Panc1 (cell line): ENCODE measurements at regions not wholly inside any gene's neighbourhood (a gene's known extent, or its start where the extent isn't known, plus 50 kb on each side); places are given as distances from the start of the nearest gene placed in this dataset.

Experiments used
- POLR2AphosphoS5 ChIP-seq: IDR thresholded peaks from 2 replicates; pipeline ENCODE4 v1.6.1; 2012; ENCODE audit warnings: mild to moderate bottlenecking, low read depth, low read length, moderate library complexity
- REST ChIP-seq, 2 experiments: IDR thresholded peaks; 2 replicates each; pipeline ENCODE4 v1.6.1; 2011 to 2012; ENCODE audit warnings: low read depth in 2 of 2, control low read depth in 1 of 2, low read length in 1 of 2, mild to moderate bottlenecking in 1 of 2, moderate library complexity in 1 of 2; ENCODE audit not compliant: insufficient read depth in 1 of 2
- TF ChIP-seq, protein P1 (sequence below): fragments of 450-650 bp; IDR thresholded peaks from 2 replicates; pipeline ENCODE4 v1.5.1; 2017; ENCODE audit warnings: mild to moderate bottlenecking

DNA sequence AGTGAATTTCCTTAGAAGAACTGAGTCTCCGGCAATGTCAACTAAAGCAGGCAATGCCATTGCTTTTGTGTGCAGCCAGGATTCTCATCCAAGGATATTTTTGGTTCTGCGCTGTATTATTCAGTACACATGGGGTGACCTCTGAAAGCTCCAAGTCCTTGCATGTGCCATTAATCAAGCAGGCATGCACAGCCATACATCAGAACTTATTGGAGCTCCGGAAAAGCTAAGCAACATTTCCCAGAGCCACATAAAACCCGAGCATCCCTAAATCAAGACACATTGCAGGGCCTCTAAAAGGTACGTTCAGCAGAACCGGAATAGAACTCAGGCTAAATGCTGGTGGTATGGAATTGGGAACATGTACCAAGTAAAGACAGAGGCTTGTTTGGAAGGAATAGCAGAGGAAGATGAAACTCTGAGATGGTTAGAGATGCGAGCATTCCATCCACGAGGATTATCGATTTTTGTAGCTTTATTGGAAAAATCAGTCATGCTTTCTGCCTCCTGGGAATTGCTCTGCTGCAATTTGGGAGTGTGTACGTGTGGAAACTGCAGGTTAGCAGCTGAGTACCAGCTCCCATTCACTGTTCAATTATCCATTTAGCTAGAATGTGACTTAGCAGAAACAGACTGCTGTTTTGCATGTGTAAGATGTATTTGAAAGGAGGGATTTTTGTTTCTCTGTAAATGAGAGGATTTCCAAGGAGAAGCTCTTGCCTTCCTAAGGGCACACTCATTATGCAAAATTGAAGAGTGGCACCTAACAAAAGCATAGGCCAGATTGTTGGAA is 143.7 kb upstream of the WWC1 start:
- TF ChIP-seq POLR2AphosphoS5 (no peak), REST (IDR thresholded peaks at IDR 0.05; ENCODE audit: insufficient read depth in 1 of 2, low read depth in 2 of 2, low read length in 1 of 2) (no peak)
- TF ChIP-seq, protein P1, sequence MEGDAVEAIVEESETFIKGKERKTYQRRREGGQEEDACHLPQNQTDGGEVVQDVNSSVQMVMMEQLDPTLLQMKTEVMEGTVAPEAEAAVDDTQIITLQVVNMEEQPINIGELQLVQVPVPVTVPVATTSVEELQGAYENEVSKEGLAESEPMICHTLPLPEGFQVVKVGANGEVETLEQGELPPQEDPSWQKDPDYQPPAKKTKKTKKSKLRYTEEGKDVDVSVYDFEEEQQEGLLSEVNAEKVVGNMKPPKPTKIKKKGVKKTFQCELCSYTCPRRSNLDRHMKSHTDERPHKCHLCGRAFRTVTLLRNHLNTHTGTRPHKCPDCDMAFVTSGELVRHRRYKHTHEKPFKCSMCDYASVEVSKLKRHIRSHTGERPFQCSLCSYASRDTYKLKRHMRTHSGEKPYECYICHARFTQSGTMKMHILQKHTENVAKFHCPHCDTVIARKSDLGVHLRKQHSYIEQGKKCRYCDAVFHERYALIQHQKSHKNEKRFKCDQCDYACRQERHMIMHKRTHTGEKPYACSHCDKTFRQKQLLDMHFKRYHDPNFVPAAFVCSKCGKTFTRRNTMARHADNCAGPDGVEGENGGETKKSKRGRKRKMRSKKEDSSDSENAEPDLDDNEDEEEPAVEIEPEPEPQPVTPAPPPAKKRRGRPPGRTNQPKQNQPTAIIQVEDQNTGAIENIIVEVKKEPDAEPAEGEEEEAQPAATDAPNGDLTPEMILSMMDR: no peak
